GM12872 (cell line): ENCODE measurements at regions not wholly inside any gene's neighbourhood (a gene's known extent, or its start where the extent isn't known, plus 50 kb on each side); places are given as distances from the start of the nearest gene placed in this dataset.

Source experiments
- CTCF ChIP-seq: IDR thresholded peaks from 3 replicates; pipeline ENCODE4 v1.5.1; 2011; ENCODE audit warnings: low read depth, mild to moderate bottlenecking, low read length, moderate library complexity; ENCODE audit not compliant: insufficient read depth

- no peak for TF ChIP-seq CTCF
Measured at GRCh38 chr3:74055061-74055460, 430.3 kb upstream of the PDZRN3 start.

GRCh38 chr3:74054566-74054965 is 429.8 kb upstream of the PDZRN3 start:
- no peak for TF ChIP-seq CTCF

GRCh38 chr3:74053970-74054516 is 429.3 kb upstream of the PDZRN3 start:
- TF ChIP-seq CTCF = no peak

GRCh38 chr3:74049444-74049843 is 424.7 kb upstream of the PDZRN3 start:
- TF ChIP-seq CTCF = no peak

GRCh38 chr3:74048699-74049098 is 424.0 kb upstream of the PDZRN3 start:
- TF ChIP-seq CTCF = no peak

GRCh38 chr3:74045000-74045399 is 420.3 kb upstream of the PDZRN3 start:
- TF ChIP-seq CTCF = no peak

- no peak for TF ChIP-seq CTCF
Measured at GRCh38 chr3:74041068-74041675, 416.4 kb upstream of the PDZRN3 start.
